Esophagus muscularis mucosa (tissue), 3 donors: ENCODE measurements at regions not wholly inside any gene's neighbourhood (a gene's known extent, or its start where the extent isn't known, plus 50 kb on each side); places are given as distances from the start of the nearest gene placed in this dataset.

ENCODE experiments used
- POLR2A ChIP-seq: fragments of 450-650 bp; IDR thresholded peaks from one replicate; pipeline ENCODE4 v1.6.1; 2017; ENCODE audit warnings: antibody characterized with exemption, moderate library complexity, mild to moderate bottlenecking, low read depth
- TF ChIP-seq, protein P1 (sequence below), 3 experiments: fragments of 200-600 bp in 2 of 3; fragments of 450-650 bp in 1 of 3; sonication (generic) in 2 of 3; IDR thresholded peaks; one replicate each; pipeline ENCODE4 v1.5.1; 2017 to 2019; ENCODE audit warnings: antibody characterized with exemption in 3 of 3, mild to moderate bottlenecking in 2 of 3, moderate library complexity in 1 of 3

- no peak for TF ChIP-seq POLR2A
- TF ChIP-seq, protein P1, sequence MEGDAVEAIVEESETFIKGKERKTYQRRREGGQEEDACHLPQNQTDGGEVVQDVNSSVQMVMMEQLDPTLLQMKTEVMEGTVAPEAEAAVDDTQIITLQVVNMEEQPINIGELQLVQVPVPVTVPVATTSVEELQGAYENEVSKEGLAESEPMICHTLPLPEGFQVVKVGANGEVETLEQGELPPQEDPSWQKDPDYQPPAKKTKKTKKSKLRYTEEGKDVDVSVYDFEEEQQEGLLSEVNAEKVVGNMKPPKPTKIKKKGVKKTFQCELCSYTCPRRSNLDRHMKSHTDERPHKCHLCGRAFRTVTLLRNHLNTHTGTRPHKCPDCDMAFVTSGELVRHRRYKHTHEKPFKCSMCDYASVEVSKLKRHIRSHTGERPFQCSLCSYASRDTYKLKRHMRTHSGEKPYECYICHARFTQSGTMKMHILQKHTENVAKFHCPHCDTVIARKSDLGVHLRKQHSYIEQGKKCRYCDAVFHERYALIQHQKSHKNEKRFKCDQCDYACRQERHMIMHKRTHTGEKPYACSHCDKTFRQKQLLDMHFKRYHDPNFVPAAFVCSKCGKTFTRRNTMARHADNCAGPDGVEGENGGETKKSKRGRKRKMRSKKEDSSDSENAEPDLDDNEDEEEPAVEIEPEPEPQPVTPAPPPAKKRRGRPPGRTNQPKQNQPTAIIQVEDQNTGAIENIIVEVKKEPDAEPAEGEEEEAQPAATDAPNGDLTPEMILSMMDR (IDR thresholded peaks at IDR 0.05), result no peak
Measured at GRCh38 chr6:119881416-119881815, 531.9 kb upstream of the MAN1A1 start.
